ENCODE measurements at regions not wholly inside any gene's neighbourhood (a gene's known extent, or its start where the extent isn't known, plus 50 kb on each side); places are given as distances from the start of the nearest gene placed in this dataset.

DNA sequence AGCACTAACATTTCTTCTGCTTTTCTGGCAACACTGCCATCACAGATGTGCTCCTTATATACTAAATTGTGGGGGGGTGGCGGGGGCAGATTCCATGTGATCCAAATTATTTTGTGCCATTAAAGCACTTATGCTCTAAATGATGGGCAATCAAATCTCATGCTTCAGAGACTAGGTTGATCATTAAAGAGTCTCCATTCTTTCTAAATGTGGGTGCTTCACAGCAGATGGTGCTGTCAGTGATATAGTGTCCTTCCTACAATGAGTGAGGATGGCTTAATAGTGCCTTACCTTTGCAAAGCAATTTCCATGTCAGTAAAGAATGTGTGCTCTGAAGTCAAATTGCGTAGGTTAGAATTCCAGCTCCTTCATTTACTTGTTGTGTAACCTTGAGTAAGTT, 589.8 kb downstream of the ETS1 start:
- TF ChIP-seq, protein P1, sequence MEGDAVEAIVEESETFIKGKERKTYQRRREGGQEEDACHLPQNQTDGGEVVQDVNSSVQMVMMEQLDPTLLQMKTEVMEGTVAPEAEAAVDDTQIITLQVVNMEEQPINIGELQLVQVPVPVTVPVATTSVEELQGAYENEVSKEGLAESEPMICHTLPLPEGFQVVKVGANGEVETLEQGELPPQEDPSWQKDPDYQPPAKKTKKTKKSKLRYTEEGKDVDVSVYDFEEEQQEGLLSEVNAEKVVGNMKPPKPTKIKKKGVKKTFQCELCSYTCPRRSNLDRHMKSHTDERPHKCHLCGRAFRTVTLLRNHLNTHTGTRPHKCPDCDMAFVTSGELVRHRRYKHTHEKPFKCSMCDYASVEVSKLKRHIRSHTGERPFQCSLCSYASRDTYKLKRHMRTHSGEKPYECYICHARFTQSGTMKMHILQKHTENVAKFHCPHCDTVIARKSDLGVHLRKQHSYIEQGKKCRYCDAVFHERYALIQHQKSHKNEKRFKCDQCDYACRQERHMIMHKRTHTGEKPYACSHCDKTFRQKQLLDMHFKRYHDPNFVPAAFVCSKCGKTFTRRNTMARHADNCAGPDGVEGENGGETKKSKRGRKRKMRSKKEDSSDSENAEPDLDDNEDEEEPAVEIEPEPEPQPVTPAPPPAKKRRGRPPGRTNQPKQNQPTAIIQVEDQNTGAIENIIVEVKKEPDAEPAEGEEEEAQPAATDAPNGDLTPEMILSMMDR (conservative IDR thresholded peaks at IDR 0.05; ENCODE audit: low read length) = no peak
- TF ChIP-seq EZH2phosphoT487 (IDR thresholded peaks at IDR 0.05; ENCODE audit: borderline replicate concordance, low read depth, low read length) = no peak
